Activated CD4-positive, alpha-beta T cell treated with anti-CD3 and anti-CD28 coated beads, Interleukin-2, amount 10 ng/mL, durations not matched to agents 7 days and 5 days (primary cell): ENCODE measurements at regions not wholly inside any gene's neighbourhood (a gene's known extent, or its start where the extent isn't known, plus 50 kb on each side); places are given as distances from the start of the nearest gene placed in this dataset.

Experiments used
- CTCF ChIA-PET: fragments of 350-600 bp; sonication (Branson Sonifier 250); formaldehyde crosslinking; loops from one replicate; lab custom pipeline; 2021; ENCODE audit warnings: antibody characterized with exemption; lab: Charles Lee
- POLR2A ChIA-PET: fragments of 350-600 bp; sonication (Branson Sonifier 250); formaldehyde crosslinking; loops from one replicate; lab custom pipeline; 2021; ENCODE audit warnings: antibody characterized with exemption; lab: Charles Lee
- DNase-seq: peaks from one replicate; pipeline ENCODE4 v3.0.0-alpha.2; 2020
- H3K27ac Mint-ChIP-seq: one replicate; pipeline ENCODE4 v1.8.0; 2021; ENCODE audit warnings: mild to moderate bottlenecking, moderate library complexity, mixed read lengths
- H3K27me3 Mint-ChIP-seq: one replicate; pipeline ENCODE4 v1.8.0; 2021; ENCODE audit warnings: mixed read lengths
- H3K36me3 Mint-ChIP-seq: one replicate; pipeline ENCODE4 v1.8.0; 2021; ENCODE audit warnings: low read depth, mixed read lengths
- H3K4me1 Mint-ChIP-seq: one replicate; pipeline ENCODE4 v1.8.0; 2021; ENCODE audit warnings: mixed read lengths
- H3K4me3 Mint-ChIP-seq: one replicate; pipeline ENCODE4 v1.8.0; 2021; ENCODE audit warnings: mild to moderate bottlenecking, moderate library complexity, mixed read lengths
- H3K9me3 Mint-ChIP-seq: one replicate; pipeline ENCODE4 v1.8.0; 2021; ENCODE audit warnings: mixed read lengths

DNA sequence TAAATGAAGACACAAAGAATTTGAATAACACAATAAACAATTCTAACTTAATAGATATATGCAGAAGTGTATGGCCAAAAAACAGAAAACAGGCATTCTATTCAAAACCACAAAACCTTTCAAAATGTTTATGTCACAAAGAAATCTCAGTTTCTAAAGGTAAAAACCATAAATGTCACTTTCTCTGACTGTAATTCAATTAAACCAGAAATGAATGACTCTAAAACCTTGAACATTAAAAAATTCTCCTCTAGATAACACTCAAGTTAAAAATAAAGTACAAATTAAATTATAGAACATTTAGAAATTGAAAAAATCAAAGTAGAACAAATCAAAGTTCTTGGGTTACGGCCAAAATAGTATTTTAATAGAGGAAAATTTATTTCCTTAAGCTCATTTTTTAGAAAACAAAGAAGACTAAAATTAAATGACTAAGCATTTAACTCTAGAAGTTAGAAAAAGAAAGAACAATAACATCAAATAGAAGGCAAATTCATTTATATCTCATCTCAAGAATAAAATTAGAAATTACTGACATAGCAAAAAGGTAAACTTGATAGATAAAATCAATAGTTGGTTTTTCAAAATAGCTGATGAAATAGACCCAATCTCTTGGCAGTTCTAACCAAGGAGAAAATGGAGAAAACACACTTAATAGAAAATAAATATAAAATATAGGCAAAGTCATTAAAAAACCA, 198.8 kb downstream of the TEX36 start:
- no peaks in the 10 kb centered on the region for H3K9me3 Mint-ChIP-seq

GRCh38 chr10:125482637-125483036, 200.3 kb downstream of the TEX36 start:
- Mint-ChIP-seq H3K4me3 (no peak overlapping the region), H3K9me3 (no peaks in the 10 kb centered on the region), H3K36me3 (no peaks in the 10 kb centered on the region), H3K27ac (no peak overlapping the region), H3K4me1 (no peaks in the 10 kb centered on the region), H3K27me3 (peaks cover 3% of the 10 kb centered on the region)
- POLR2A ChIA-PET: no interaction called here
- no peak for DNase-seq
- CTCF ChIA-PET: no interaction called here

More for the DNA sequence above, 198.8 kb downstream of the TEX36 start:
- H3K27ac Mint-ChIP-seq: no peak overlapping the region
- ChIA-PET CTCF (no interaction called here), POLR2A (no interaction called here)
- H3K27me3 Mint-ChIP-seq: peaks cover 3% of the 10 kb centered on the region
- H3K4me3 Mint-ChIP-seq: no peak overlapping the region
- no peak for DNase-seq
- no peaks in the 10 kb centered on the region for H3K4me1 Mint-ChIP-seq
- H3K36me3 Mint-ChIP-seq: no peaks in the 10 kb centered on the region

- CTCF ChIA-PET: no interaction called here
- H3K27me3 Mint-ChIP-seq: peaks cover 3% of the 10 kb centered on the region
- no peak for DNase-seq
- no peaks in the 10 kb centered on the region for H3K4me1 Mint-ChIP-seq
- H3K9me3 Mint-ChIP-seq: no peaks in the 10 kb centered on the region
- no peak overlapping the region for H3K27ac Mint-ChIP-seq
- H3K36me3 Mint-ChIP-seq: no peaks in the 10 kb centered on the region
- H3K4me3 Mint-ChIP-seq: no peak overlapping the region
- POLR2A ChIA-PET: no interaction called here
These were observed 200.9 kb downstream of the TEX36 start for GRCh38 chr10:125482108-125482507.

DNA sequence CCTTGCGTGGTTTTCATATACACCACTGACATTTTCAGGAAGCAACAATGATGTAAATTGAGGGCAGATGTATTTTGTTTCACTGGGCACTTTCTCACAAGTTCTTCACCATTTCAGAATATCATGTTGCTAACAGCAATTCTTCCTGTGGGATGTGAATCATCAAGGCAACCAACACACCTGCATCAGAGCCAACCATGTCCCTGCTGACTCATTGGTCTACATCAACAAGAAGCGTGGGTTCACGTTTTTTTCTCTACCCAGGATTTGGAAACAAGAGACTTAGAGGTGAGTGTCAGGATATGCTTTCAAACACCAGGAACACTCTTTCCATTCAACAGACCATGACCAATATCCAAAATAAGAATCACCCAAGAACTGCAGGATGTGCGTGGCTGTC, 203.9 kb downstream of the TEX36 start:
- Mint-ChIP-seq H3K27ac (no peak overlapping the region), H3K4me3 (no peak overlapping the region), H3K9me3 (no peaks in the 10 kb centered on the region), H3K36me3 (no peaks in the 10 kb centered on the region), H3K27me3 (peaks cover 3% of the 10 kb centered on the region), H3K4me1 (no peaks in the 10 kb centered on the region)
- DNase-seq: no peak
- CTCF ChIA-PET: no interaction called here
- POLR2A ChIA-PET: no interaction called here

- DNase-seq: no peak
- Mint-ChIP-seq H3K27ac (no peak overlapping the region), H3K9me3 (no peaks in the 10 kb centered on the region), H3K36me3 (no peaks in the 10 kb centered on the region), H3K4me3 (no peak overlapping the region), H3K27me3 (peaks cover 3% of the 10 kb centered on the region), H3K4me1 (no peaks in the 10 kb centered on the region)
- POLR2A ChIA-PET: no interaction called here
- CTCF ChIA-PET: no interaction called here
These were observed 207.1 kb downstream of the TEX36 start for GRCh38 chr10:125475815-125476214.

GRCh38 chr10:125473143-125473793, 209.7 kb downstream of the TEX36 start:
- DNase-seq: no peak
- Mint-ChIP-seq H3K4me1 (no peaks in the 10 kb centered on the region), H3K27me3 (peaks cover 2% of the 10 kb centered on the region), H3K9me3 (no peaks in the 10 kb centered on the region), H3K4me3 (no peak overlapping the region), H3K27ac (no peak overlapping the region), H3K36me3 (no peaks in the 10 kb centered on the region)
- ChIA-PET POLR2A (no interaction called here), CTCF (no interaction called here)

GRCh38 chr10:125472010-125472607, 210.9 kb downstream of the TEX36 start:
- ChIA-PET POLR2A (interaction anchor here (0.6 kb wide), 1 partner anchor 1263 kb away, joined by 3 read pairs; no protein-coding TSS in a partner anchor), CTCF (interaction anchor here (1.1 kb wide), 1 partner anchor 28 kb away, joined by 3 read pairs; no protein-coding TSS in a partner anchor)
- Mint-ChIP-seq H3K4me3 (no peak overlapping the region), H3K36me3 (no peaks in the 10 kb centered on the region), H3K27me3 (peaks cover 2% of the 10 kb centered on the region), H3K27ac (no peak overlapping the region), H3K9me3 (no peaks in the 10 kb centered on the region), H3K4me1 (no peaks in the 10 kb centered on the region)
- no peak for DNase-seq

GRCh38 chr10:125468278-125468677, 214.7 kb downstream of the TEX36 start:
- DNase-seq: no peak
- Mint-ChIP-seq H3K27me3 (peaks cover 2% of the 10 kb centered on the region), H3K36me3 (no peaks in the 10 kb centered on the region), H3K27ac (no peak overlapping the region), H3K4me1 (no peaks in the 10 kb centered on the region), H3K4me3 (no peak overlapping the region), H3K9me3 (no peaks in the 10 kb centered on the region)
- ChIA-PET POLR2A (no interaction called here), CTCF (no interaction called here)

DNA sequence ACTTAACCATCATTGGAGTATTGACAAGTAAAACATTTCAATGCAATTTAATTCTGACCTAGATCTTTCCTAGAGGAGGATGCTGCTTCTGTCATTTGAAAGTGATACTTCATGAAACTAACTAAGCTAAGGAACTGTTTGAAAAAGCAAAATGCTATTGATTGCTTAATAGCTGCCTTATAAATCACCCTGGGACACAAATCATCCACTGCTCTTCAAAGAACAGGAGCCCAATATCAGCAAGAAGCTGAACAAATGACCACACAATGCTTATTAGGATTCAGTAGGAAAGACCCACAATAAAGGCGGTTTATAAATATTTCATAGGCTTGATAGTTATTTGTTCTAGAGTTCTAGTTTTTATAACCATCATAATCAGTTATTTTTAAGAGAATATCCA, 216.3 kb downstream of the TEX36 start:
- ChIA-PET CTCF (no interaction called here), POLR2A (no interaction called here)
- no peaks in the 10 kb centered on the region for H3K36me3 Mint-ChIP-seq
- no peak overlapping the region for H3K4me3 Mint-ChIP-seq
- no peaks in the 10 kb centered on the region for H3K4me1 Mint-ChIP-seq
- H3K9me3 Mint-ChIP-seq: no peaks in the 10 kb centered on the region
- H3K27me3 Mint-ChIP-seq: peaks cover 2% of the 10 kb centered on the region
- DNase-seq: no peak
- no peak overlapping the region for H3K27ac Mint-ChIP-seq

- Mint-ChIP-seq H3K4me3 (no peak overlapping the region), H3K4me1 (no peaks in the 10 kb centered on the region), H3K27me3 (no peaks in the 10 kb centered on the region), H3K27ac (no peak overlapping the region), H3K36me3 (no peaks in the 10 kb centered on the region), H3K9me3 (no peaks in the 10 kb centered on the region)
- ChIA-PET CTCF (no interaction called here), POLR2A (no interaction called here)
- no peak for DNase-seq
These were observed 220.1 kb downstream of the TEX36 start for GRCh38 chr10:125462845-125463244.

DNA sequence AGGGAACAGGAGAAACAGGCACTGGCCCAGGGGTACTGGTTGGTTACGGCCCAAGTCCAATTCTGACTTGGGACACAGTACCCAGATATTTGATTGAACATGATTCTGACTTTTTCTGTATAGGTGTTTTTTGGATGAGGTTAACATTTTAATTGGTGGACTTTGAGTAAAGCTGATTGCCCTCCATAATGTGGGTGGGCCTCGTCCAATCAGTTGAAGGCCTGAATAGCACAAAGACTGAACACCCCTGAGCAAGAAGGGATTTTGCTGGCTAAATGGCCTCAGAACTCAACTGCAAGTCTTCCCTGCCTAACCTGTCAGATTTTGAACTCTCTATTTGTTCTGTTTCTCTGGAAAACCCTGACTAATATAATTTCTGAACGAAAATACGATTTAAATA, 222.6 kb downstream of the TEX36 start:
- Mint-ChIP-seq H3K36me3 (no peaks in the 10 kb centered on the region), H3K4me1 (no peaks in the 10 kb centered on the region), H3K9me3 (no peaks in the 10 kb centered on the region), H3K27me3 (no peaks in the 10 kb centered on the region), H3K27ac (no peak overlapping the region), H3K4me3 (no peak overlapping the region)
- CTCF ChIA-PET: no interaction called here
- POLR2A ChIA-PET: no interaction called here
- DNase-seq: no peak

- Mint-ChIP-seq H3K4me1 (no peaks in the 10 kb centered on the region), H3K4me3 (no peak overlapping the region), H3K27ac (no peak overlapping the region), H3K27me3 (no peaks in the 10 kb centered on the region), H3K9me3 (no peaks in the 10 kb centered on the region), H3K36me3 (no peaks in the 10 kb centered on the region)
- DNase-seq: no peak
- CTCF ChIA-PET: no interaction called here
- POLR2A ChIA-PET: no interaction called here
These were observed 225.6 kb downstream of the TEX36 start for GRCh38 chr10:125457406-125457805.

GRCh38 chr10:125455855-125456254, 227.1 kb downstream of the TEX36 start:
- POLR2A ChIA-PET: no interaction called here
- H3K4me3 Mint-ChIP-seq: no peak overlapping the region

More at GRCh38 chr10:125455855-125456254, 227.1 kb downstream of the TEX36 start:
- no peaks in the 10 kb centered on the region for H3K4me1 Mint-ChIP-seq
- H3K36me3 Mint-ChIP-seq: no peaks in the 10 kb centered on the region
- CTCF ChIA-PET: no interaction called here
- DNase-seq: no peak
- H3K27ac Mint-ChIP-seq: no peak overlapping the region
- no peaks in the 10 kb centered on the region for H3K27me3 Mint-ChIP-seq
- H3K9me3 Mint-ChIP-seq: no peaks in the 10 kb centered on the region
